Tibial nerve (tissue), 4 donors: ENCODE measurements at regions not wholly inside any gene's neighbourhood (a gene's known extent, or its start where the extent isn't known, plus 50 kb on each side); places are given as distances from the start of the nearest gene placed in this dataset.

ENCODE experiments used
- DNase-seq, 2 donors: peaks; one replicate each; pipeline ENCODE4 v3.0.0-alpha.2; 2019; ENCODE audit warnings: low spot score in 2 of 2
- H3K27ac ChIP-seq, 4 donors: fragments of 200-600 bp; sonication (generic) in 3 of 4; one replicate each; pipeline ENCODE4 v1.5.1; 2017 to 2019; ENCODE audit warnings: mild to moderate bottlenecking in 1 of 4
- H3K27me3 ChIP-seq, 2 donors: fragments of 200-600 bp; sonication (generic) in 1 of 2; one replicate each; pipeline versions ENCODE4 v1.5.1 to v1.6.0; 2017 to 2019
- H3K36me3 ChIP-seq, 3 donors: fragments of 200-600 bp; sonication (generic); one replicate each; pipeline ENCODE4 v1.5.1; 2018 to 2019
- H3K4me1 ChIP-seq, 4 donors: fragments of 200-600 bp; sonication (generic) in 3 of 4; one replicate each; pipeline ENCODE4 v1.5.1; 2017 to 2019
- H3K4me3 ChIP-seq, 4 donors: fragments of 200-600 bp; sonication (generic) in 3 of 4; one replicate each; pipeline ENCODE4 v1.5.1; 2017 to 2019; ENCODE audit warnings: mild to moderate bottlenecking in 1 of 4, moderate library complexity in 1 of 4
- H3K9me3 ChIP-seq, 4 donors: fragments of 200-600 bp; sonication (generic) in 3 of 4; one replicate each; pipeline ENCODE4 v1.5.1; 2017 to 2019
- CTCF ChIP-seq, 5 experiments: fragments of 200-600 bp in 3 of 5; fragments of 450-650 bp in 2 of 5; sonication (generic) in 3 of 5; IDR thresholded peaks; one replicate each; pipeline ENCODE4 v1.5.1; 2016 to 2019; ENCODE audit warnings: antibody characterized with exemption in 5 of 5, mild to moderate bottlenecking in 3 of 5, moderate library complexity in 2 of 5
- EP300 ChIP-seq, 2 donors: sonication (generic); formaldehyde crosslinking; IDR thresholded peaks; one replicate each; pipeline ENCODE4 v1.6.1; 2017; ENCODE audit warnings: antibody characterized with exemption in 2 of 2, mild to moderate bottlenecking in 1 of 2
- POLR2A ChIP-seq, 2 donors: fragments of 450-650 bp; IDR thresholded peaks; one replicate each; pipeline ENCODE4 v1.6.1; 2017; ENCODE audit warnings: antibody characterized with exemption in 2 of 2, mild to moderate bottlenecking in 2 of 2, moderate library complexity in 2 of 2
- WGBS, 2 donors: methylation state at CpG; one replicate each; pipeline ENCODE4 v1.1.5; 2018; 5-methylcytosine and 5-hydroxymethylcytosine counted together

GRCh38 chr11:11169715-11170351, 183.2 kb downstream of the CSNK2A3 start:
- no peak for TF ChIP-seq CTCF (IDR thresholded peaks at IDR 0.05)
- no peak for TF ChIP-seq POLR2A (IDR thresholded peaks at IDR 0.05)
- TF ChIP-seq EP300 (IDR thresholded peaks at IDR 0.05), result no peak
- H3K27ac ChIP-seq, result no peak overlapping the region
- DNase-seq, result no peak
- WGBS, 2 donors, result 99% methylated on average over 4 of the region's 4 CpGs
- H3K36me3 ChIP-seq, result no peaks in the 10 kb centered on the region
- no peaks in the 10 kb centered on the region for H3K4me1 ChIP-seq
- no peaks in the 10 kb centered on the region for H3K27me3 ChIP-seq
- H3K4me3 ChIP-seq, result no peak overlapping the region
- no peaks in the 10 kb centered on the region for H3K9me3 ChIP-seq

- no peaks in the 10 kb centered on the region for H3K9me3 ChIP-seq
- TF ChIP-seq EP300 (IDR thresholded peaks at IDR 0.05) (no peak), POLR2A (IDR thresholded peaks at IDR 0.05) (no peak), CTCF (IDR thresholded peaks at IDR 0.05) (no peak)
- no peak overlapping the region for H3K27ac ChIP-seq
- WGBS, 2 donors, result 42 to 54% methylated on average over 3 of the region's 3 CpGs
- no peaks in the 10 kb centered on the region for H3K36me3 ChIP-seq
- no peaks in the 10 kb centered on the region for H3K27me3 ChIP-seq
- H3K4me3 ChIP-seq, result no peak overlapping the region
- no peak for DNase-seq
- peaks cover 0 to 12% (median 0%) of the 10 kb centered on the region in 4 donors for H3K4me1 ChIP-seq
These were observed 185.2 kb downstream of the CSNK2A3 start for GRCh38 chr11:11167806-11168205.

GRCh38 chr11:11164334-11164690, 188.7 kb downstream of the CSNK2A3 start:
- Histone ChIP-seq H3K27me3 (no peaks in the 10 kb centered on the region), H3K4me1 (peaks cover 0 to 15% (median 0%) of the 10 kb centered on the region in 4 donors), H3K27ac (no peak overlapping the region), H3K36me3 (no peaks in the 10 kb centered on the region), H3K9me3 (no peaks in the 10 kb centered on the region), H3K4me3 (no peak overlapping the region)
- TF ChIP-seq CTCF (IDR thresholded peaks at IDR 0.05), result no peak
- no peak for TF ChIP-seq POLR2A (IDR thresholded peaks at IDR 0.05)
- TF ChIP-seq EP300 (IDR thresholded peaks at IDR 0.05), result no peak
- DNase-seq, result no peak
- 92 to 96% methylated on average over 1 of the region's 1 CpG for WGBS, 2 donors

- Histone ChIP-seq H3K36me3 (no peaks in the 10 kb centered on the region), H3K4me3 (no peak overlapping the region), H3K27me3 (no peaks in the 10 kb centered on the region), H3K9me3 (no peaks in the 10 kb centered on the region), H3K27ac (no peak overlapping the region), H3K4me1 (peaks cover 0 to 15% (median 0%) of the 10 kb centered on the region in 4 donors)
- WGBS, 2 donors, result 62 to 74% methylated on average over 4 of the region's 4 CpGs
- no peak for DNase-seq
- TF ChIP-seq EP300 (IDR thresholded peaks at IDR 0.05) (no peak), POLR2A (IDR thresholded peaks at IDR 0.05) (no peak), CTCF (IDR thresholded peaks at IDR 0.05) (no peak)
These were observed 189.2 kb downstream of the CSNK2A3 start for GRCh38 chr11:11163669-11164333.

GRCh38 chr11:11163236-11163635, 189.8 kb downstream of the CSNK2A3 start:
- Histone ChIP-seq H3K27ac (no peak overlapping the region), H3K4me1 (peaks cover 0 to 15% (median 0%) of the 10 kb centered on the region in 4 donors), H3K9me3 (no peaks in the 10 kb centered on the region), H3K36me3 (no peaks in the 10 kb centered on the region), H3K27me3 (no peaks in the 10 kb centered on the region), H3K4me3 (no peak overlapping the region)
- WGBS, 2 donors, result 33 to 36% methylated on average over 5 of the region's 5 CpGs
- DNase-seq, result no peak
- no peak for TF ChIP-seq EP300 (IDR thresholded peaks at IDR 0.05)
- peak in 2 of 5 experiments; percentile 6 to 36 for TF ChIP-seq CTCF (IDR thresholded peaks at IDR 0.05)
